GDM1 (cell line): ENCODE measurements at regions not wholly inside any gene's neighbourhood (a gene's known extent, or its start where the extent isn't known, plus 50 kb on each side); places are given as distances from the start of the nearest gene placed in this dataset.

Experiments used
- DNase-seq: peaks from one replicate; lab custom pipeline; 2025; lab: John Stamatoyannopoulos, UW

DNA sequence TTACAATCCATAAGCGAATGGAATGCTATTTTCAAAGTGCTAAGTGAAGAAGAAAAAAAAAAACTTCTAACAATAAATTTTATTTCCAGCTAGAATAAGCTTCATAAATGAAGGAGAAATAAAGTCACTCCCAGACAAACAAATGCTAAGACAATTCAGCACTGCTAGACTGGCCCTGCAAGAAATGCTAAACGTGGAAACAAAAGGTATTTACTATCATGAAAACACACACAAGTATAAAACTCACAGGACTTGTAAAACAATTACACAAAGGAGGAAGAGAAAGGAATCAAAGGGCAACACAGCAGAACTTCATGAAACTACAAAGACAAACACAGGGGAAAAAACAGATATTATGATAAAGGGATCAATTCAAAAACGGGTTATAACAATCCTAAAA, 85.8 kb upstream of the NELL2 start:
- DNase-seq, result no peak

DNA sequence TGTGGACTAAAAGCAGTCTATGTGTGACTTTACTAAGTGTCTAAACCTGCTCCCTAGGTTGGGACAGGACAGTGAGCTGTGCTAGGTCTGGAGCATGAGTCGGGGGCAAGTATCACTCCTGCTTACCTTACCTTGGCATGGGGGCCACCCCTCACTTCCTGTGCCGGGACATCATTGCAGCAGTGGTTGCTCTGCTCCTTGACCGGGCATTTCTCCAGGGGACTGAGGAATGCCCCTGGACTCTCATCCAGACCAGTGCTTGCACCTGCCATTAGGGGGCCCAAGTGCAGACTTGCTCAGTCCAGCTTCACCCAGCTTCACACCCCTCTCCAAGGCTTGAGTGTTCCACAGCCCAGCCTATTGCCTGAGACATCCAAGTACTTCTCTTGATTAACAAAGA, 84.7 kb upstream of the NELL2 start:
- DNase-seq, result no peak

- no peak for DNase-seq
These were observed 84.3 kb upstream of the NELL2 start for GRCh38 chr12:44960423-44960822.

DNA sequence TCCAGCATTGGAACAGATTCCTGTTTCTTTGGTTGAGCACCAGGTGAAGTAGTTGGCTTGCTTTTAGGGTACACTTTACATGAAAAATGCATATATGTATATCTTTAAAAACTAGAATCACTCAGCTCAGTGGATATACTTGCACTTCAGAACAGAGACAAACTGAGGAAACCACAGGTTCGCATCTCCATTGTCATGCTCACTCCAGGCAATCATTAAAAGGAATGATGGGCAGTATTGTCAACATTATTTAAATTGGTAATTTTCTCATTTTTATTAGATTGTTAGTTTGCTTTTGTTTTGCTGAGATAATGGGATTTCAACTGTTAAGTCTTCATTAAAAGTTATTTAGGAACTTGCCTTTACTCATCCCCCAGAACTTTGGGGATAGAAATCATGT, 71.0 kb upstream of the NELL2 start:
- no peak for DNase-seq

DNA sequence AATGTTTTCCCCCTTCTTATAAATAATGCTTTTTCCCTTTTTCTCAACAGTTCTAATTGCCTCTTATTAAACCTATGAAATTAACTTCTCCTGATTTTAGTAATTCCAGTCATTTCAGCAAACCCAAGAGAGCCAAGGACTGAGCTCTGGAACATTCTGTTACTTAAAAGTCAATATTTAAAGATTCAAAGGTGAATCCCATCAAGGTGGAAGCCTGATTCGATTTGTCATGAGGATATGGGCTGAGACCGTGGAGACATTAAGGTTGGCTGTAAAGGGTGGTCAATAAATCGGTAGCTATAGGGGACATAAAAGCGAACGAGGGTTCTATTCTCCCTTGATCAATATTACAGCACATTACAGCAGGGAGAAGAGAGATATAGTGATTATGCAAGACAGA, 66.6 kb upstream of the NELL2 start:
- DNase-seq, result no peak

DNA sequence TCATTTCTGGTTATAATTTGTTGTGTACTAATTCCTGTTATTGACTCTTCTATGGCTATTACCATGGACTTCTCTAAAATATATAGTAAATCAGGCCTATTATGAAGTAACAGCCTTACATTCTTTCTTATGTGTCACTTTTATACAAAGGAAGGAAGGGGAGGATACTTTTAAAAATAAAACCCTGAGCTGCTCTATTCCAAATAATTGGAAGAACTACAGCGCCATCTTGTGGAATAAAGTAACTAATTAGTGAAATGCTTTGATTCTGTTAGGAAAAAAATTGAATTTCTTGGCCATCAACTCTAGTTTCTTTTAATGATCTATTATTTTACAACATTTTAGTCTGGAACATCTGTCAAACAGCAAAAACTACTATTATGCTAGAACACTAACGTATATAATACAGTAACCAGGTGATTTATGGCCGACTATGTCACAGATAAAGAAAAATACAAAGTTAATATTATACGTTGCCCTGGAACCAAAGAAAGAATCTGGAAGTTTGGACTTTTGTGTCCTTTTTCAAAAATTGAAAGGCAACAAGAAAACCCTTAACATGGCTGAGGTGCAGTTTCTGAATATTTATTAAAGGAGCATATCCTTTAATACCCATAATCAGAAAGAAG, 55.0 kb upstream of the NELL2 start:
- peak; percentile 9 for DNase-seq

DNA sequence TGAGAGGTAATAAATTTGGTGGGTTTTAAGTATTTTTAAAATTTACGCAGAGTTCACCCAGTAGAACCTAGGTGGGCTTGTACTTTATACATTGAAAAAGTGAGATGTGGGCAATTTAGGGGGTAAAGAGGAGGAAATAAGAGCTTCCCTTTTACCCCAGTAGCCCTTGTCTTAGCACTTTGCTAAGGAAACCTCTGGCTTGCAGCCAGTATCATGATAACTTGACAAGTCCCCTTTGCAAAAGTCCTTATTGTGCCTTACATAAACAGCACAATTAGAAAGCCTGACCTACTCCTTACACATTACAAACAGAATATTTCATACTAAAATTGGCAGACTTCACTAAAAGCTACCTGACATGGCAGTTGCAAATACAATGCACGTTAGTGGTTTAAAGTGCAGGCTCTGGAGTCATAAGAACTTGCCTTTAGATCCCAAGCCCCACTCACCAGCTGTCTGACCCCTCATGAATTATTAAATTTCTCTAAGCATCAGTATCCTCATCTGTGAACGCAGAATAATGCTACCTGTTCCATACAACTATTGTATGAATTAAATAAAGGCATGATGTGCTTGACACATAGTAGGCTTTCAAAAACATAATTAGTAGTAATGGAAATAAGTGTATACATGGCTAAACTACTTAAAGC, 53.2 kb upstream of the NELL2 start:
- DNase-seq, result no peak
